Activated CD4-positive, CD25-positive, alpha-beta regulatory T cell (primary cell): ENCODE measurements at regions not wholly inside any gene's neighbourhood (a gene's known extent, or its start where the extent isn't known, plus 50 kb on each side); places are given as distances from the start of the nearest gene placed in this dataset.
"Not testable (repeated sequence)": the region's sequence is repeated elsewhere in the genome, so short reads cannot be mapped to it uniquely, and the experiment has no call there.

Experiments
- DNase-seq, 4 experiments: peaks; one replicate each; lab custom pipeline; 2025; lab: John Stamatoyannopoulos, UW

GRCh38 chr10:28859791-28860190 lies 182.5 kb downstream of the BAMBI start:
- no peak for DNase-seq

DNA sequence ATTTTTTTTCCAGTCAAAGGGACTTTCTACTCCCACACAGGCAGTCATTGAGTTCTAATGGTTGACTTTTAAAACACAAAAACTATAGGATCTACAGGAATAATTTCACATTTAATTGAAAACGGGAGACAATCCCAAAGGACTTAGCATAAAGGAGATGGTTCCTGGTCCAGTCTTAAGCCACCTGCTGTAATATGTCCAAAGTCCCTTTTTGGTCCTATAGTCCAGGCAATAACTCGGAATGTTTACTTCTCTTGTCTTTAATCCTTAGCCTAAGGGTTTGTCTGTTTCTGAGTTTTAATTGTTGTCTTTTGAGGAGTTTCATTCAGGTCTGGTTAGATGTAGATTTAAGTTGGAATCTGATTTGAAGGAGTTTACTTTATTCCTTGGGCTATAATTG lies 184.9 kb downstream of the BAMBI start:
- DNase-seq, result no peak

DNA sequence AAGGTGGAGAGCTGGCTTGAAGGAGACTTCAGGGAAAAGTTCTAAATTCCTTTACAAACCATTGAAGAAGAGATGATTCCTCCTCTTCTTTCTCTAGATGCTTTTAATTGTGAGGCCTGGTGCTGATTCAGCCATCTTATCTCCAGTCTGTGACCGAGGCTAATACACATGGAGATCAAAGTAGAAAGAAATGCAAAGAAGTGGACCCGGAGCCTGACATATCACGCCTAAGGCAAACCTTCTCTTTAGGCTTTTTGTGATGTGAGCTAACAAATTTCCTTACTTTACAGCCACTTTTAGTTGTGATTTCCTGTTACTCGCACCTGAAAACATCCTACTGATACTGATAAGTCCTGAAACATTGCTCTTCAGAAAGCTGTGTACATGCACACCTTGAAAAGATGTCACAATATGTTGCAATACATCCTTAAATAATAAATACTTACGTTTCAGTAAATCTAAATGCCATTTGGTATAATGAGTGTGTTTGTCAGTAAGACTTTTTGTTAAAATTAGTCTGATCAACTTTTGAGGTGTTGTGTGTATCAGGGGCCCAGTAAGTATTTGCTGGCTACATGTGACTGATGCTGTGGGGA lies 192.4 kb downstream of the BAMBI start:
- DNase-seq, result no peak

GRCh38 chr10:28871665-28872064 lies 194.3 kb downstream of the BAMBI start:
- no peak for DNase-seq

- DNase-seq, result no peak
These were observed 195.4 kb downstream of the BAMBI start for GRCh38 chr10:28872587-28873165.

- DNase-seq, result no peak
These were observed 196.2 kb downstream of the BAMBI start for GRCh38 chr10:28873540-28873939.

DNA sequence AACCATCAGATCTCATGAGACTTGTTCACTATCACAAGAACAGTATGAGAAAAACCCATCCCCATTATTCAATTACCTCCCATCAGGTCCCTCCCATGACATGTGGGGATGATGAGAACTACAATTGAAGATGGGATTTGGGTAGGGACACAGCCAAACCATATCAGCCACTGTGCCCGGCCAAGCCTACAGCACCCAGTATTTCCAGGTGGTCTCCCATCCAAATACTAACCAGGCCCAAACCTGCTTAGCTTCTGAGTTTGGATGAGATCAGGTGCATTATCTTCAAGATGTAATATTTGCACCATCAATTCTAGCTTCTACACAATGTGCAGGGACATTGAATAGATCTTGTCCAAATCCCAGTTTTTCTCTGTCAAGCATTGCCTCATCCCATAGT lies 196.9 kb downstream of the BAMBI start:
- no peak for DNase-seq

DNA sequence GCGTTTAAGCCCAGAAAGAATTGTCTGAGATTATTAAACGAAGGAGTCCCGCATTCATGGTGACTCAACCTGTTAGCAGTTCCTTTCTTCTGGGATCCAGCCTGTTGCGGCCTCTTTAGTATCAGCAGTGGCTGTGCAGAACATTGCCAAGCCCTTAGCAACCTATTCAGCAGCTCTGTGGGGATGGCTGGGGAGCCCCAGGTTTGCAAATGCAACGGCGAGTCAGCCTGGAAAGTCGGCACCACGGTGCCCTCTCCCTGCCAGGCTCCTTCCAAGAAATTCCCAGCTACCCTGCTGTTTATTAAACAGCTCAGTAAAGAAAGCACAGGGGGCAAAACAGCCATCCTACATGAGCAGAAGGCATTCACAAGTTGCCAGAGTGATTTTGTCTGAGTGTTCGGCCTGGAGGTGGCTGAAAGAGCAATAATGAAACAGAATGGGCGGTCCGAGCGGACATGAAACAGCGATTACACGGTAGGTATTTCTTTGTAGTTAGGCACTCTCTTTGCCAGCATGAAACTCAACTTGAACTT lies 198.3 kb downstream of the BAMBI start:
- DNase-seq, result no peak

GRCh38 chr10:28878236-28878970 lies 201.1 kb downstream of the BAMBI start:
- no peak for DNase-seq

GRCh38 chr10:28879246-28879645 lies 201.9 kb downstream of the BAMBI start:
- DNase-seq, result no peak

DNA sequence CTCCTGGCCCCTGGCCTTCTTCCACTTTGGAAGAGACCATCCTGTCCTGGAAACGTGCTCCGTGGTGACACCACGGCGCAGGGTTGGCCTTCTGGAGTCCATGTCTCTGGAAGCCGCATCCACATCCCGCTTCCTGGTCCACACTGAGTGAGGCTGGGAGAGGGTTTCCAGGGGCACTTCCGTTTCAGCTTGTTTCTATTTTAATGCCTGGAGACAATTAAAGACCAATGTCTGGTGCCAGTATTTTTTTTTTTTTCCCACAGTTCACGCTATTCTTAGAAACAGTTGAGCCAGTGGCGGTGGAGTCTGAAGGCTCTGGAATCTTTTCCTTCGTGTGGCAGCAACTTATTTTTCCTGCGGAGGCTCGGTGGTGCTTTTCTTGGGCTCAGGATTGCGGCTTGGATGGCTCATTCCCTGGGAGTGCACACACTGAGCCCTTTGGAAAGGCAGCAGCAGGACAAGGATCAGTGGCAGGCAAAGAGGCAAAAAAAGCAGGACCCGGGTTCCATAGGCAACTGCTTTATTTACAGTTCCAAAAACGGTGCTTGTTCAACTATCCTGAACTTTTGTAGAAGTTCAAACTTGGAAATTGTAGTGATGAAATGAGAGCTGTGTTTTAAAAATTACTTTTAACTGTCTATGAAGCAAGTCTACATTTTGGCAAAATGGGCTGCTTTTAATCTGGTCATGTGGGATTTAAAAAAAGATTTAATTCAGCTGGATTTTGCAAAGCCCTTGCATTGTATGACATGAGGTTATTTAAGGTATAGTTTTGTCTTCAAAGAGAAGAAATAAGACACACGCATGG lies 202.8 kb downstream of the BAMBI start:
- no peak for DNase-seq

DNA sequence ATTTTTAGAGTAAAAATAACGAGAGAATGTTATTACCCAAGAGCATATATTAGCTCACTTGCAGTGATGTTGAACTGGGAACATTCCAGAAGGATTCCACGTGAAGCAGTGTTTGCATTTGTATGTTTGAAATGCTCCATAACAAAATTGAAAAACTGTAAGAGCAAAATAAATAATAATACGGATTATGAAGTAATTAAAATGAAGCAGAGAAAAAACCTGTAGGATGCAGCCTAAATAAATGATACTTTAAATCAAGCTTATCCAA lies 203.3 kb downstream of the BAMBI start:
- no peak for DNase-seq

DNA sequence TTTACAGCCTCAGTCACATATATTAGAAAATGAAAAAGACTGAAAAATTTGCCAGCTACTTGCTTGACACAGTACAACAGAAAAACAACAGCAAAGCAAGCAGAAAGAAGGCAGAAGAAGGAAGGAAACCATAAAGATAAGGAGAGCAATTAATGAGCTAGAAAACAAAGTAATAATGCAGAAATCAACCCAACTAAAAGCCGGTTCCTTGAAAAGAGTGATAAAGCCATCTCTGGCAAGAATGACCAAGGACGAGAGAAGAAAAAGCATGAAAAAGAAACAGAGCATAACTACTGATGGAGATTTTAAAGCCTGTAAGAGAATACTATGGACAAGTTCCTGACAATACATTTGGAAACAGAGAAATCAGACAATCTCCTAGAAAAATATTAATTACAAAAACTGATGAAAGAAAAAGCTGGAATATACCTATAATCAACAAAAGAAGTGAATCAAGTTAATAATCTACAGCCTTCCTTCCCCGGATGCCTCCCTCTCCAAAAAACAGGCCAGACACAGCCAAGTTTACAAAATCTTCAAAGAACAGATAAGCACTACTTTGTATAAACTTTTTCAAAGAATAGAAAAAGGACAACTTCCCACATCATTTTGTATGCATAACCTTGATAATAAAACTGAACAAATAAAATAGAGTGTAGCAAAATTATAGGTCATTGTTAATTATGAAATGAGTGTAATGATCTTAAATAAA lies 204.0 kb downstream of the BAMBI start:
- no peak for DNase-seq

- no peak for DNase-seq
These were observed 206.6 kb downstream of the BAMBI start for GRCh38 chr10:28883741-28884423.

DNA sequence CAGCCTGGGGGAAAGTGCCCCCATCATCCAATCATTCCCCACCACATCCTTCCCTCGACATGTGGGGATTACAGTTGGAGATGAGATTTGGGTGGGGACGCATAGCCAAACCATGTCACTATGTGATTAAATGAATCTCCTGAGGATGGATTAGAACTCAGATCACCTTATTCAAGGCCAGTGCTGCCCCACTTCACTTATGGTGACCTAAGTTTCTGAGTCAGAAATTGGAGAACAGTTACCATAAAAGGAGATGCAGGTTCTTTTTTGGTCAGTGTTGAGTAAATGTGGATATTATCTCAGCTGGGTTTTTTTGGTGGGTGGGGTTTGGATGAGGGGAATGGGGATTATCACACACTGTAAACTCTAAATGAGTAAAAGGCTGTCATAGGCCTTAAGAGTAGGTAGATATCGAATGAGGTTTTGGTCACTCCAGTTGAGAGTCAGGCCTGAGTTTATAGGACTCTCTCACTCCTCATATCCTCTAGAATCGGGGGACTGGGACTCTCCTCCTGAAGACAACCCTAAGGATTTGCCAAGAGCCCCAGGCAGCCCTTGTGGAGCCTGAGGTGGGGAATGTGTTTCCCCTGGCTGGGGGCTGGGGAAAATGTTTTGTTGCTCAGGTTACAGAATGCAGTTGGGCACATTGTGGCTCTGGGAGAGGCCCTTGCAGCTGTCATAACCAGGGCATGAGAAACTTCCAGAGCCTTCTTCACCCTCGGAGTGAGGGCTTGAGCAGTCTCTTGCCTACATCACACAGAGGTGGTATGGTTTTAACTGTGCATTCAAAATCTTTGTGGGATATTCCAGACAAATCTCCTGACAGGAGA lies 213.0 kb downstream of the BAMBI start:
- DNase-seq, result no peak

DNA sequence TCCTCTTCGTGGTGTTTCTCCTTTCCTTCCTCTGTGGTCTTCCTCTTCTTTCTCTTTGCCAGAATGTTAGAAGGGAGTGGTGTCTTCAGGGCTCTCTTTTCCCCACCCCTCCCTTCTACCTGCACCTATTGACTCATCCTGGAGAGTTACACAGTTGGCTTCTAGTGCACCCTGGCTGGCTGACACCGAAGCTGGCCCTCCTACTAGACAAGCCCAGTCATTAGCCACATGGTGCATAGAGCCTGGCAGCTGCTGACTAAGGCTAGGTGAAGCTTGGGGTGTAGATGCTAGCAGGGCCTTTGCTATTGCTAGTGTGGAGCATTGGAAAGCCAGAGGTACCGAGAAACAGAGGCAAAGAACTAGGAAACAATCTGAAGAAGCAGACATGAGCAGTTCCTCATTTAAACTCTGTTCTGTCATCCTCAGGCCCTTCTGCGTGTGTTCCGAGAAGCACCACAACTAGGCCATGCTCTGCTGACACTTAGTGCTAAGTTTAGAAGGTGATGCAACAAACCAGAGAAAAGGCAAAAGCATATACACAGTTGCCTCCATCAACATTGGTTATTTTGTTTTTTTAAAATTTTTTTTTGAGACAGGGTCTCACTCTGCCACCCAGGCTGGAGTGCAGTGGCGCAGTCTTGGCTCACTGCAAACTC lies 213.9 kb downstream of the BAMBI start:
- DNase-seq, result no peak

GRCh38 chr10:28892818-28893547 lies 215.7 kb downstream of the BAMBI start:
- DNase-seq, result no peak

DNA sequence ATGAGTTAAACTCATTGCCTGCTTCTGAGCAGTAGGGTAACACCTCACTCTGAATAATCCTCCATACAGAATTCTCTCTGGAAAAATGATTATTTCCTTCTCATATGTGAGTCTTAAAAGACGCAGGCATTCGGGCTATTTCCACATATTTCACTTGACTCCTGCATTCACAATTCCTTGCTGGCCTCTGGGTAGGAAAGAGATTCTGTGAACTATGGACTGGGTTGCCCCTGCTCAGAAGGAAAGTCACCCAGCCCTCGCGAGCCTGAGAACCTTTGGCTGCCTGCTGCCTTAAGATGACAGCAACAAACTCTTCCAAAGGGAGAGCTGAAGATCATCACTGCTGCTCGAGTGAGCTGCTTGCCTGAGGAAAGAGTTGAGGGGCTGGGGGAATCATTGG lies 216.8 kb downstream of the BAMBI start:
- no peak for DNase-seq

- not testable (repeated sequence) for DNase-seq
These were observed 218.3 kb downstream of the BAMBI start for GRCh38 chr10:28895671-28896070.
